H1 (cell line): ENCODE measurements at regions not wholly inside any gene's neighbourhood (a gene's known extent, or its start where the extent isn't known, plus 50 kb on each side); places are given as distances from the start of the nearest gene placed in this dataset.

Experiments
- CTCF ChIA-PET: fragments of 300-600 bp; sonication (Branson Sonifier 250); formaldehyde crosslinking; loops from one replicate; lab custom pipeline; 2021; ENCODE audit not compliant: partially characterized antibody; lab: Charles Lee
- POLR2A ChIA-PET: fragments of 300-600 bp; sonication (Branson Sonifier 250); formaldehyde crosslinking; loops from one replicate; lab custom pipeline; 2021; ENCODE audit warnings: inconsistent platforms; ENCODE audit not compliant: partially characterized antibody; lab: Charles Lee
- DNase-seq, 2 experiments: peaks; one replicate each; pipeline versions ENCODE4 v3.0.0 to v3.0.0-alpha.2; 2010 to 2022; ENCODE audit warnings: low spot score in 2 of 2, low read depth in 1 of 2, mixed read lengths in 1 of 2
- FAIRE-seq: peaks from 2 replicates; lab custom pipeline; 2011; peaks lifted over from hg19 to GRCh38; lab: Jason Lieb, UNC
- H2AFZ ChIP-seq: 2 replicates; pipeline ENCODE4 v1.8.1; 2012; ENCODE audit warnings: low read length, inconsistent platforms
- H2AK5ac ChIP-seq: 2 replicates; pipeline ENCODE4 v1.6.1; 2013; ENCODE audit warnings: low read depth, low read length
- H2BK120ac ChIP-seq: replicated peaks from 2 replicates; pipeline ENCODE3; 2013; ENCODE audit warnings: low read depth, low read length, inconsistent platforms
- H2BK12ac ChIP-seq: 2 replicates; pipeline ENCODE4 v1.6.1; 2013; ENCODE audit warnings: low read depth, low read length
- H2BK15ac ChIP-seq: 2 replicates; pipeline ENCODE4 v1.6.1; 2013; ENCODE audit warnings: low read length
- H2BK20ac ChIP-seq: 2 replicates; pipeline ENCODE4 v1.6.1; 2013; ENCODE audit warnings: low read length
- H2BK5ac ChIP-seq: 2 replicates; pipeline ENCODE4 v1.6.1; 2013; ENCODE audit warnings: low read depth, low read length
- H3K14ac ChIP-seq: 2 replicates; pipeline ENCODE4 v1.6.1; 2013; ENCODE audit warnings: inconsistent platforms; ENCODE audit not compliant: insufficient read length
- H3K18ac ChIP-seq: 2 replicates; pipeline ENCODE4 v1.6.1; 2013; ENCODE audit warnings: low read length; ENCODE audit errors: extremely low read depth
- H3K23ac ChIP-seq: 2 replicates; pipeline ENCODE4 v1.6.1; 2013; ENCODE audit warnings: inconsistent platforms; ENCODE audit not compliant: insufficient read length
- H3K23me2 ChIP-seq: 2 replicates; pipeline ENCODE4 v1.6.1; 2013; ENCODE audit warnings: low read depth, low read length
- H3K27ac ChIP-seq: 2 replicates; pipeline ENCODE4 v1.6.1; 2011; ENCODE audit warnings: low read depth, low read length, inconsistent platforms
- H3K27me3 ChIP-seq, 4 experiments: replicated peaks in 1 of 4; 1 replicate in 1 of 4; 2 replicates in 3 of 4; pipeline versions ENCODE4 v1.6.1 to v1.8.1; 2011 to 2013; ENCODE audit warnings: low read length in 3 of 4, mild to moderate bottlenecking in 3 of 4, inconsistent platforms in 2 of 4, mixed read lengths in 2 of 4, moderate library complexity in 1 of 4; ENCODE audit not compliant: control insufficient read depth in 3 of 4, insufficient read depth in 3 of 4; ENCODE audit errors: extremely low read depth in 1 of 4
- H3K36me3 ChIP-seq, 4 experiments: 2 replicates each; pipeline versions ENCODE4 v1.6.1 to v1.8.1; 2011 to 2013; ENCODE audit warnings: mild to moderate bottlenecking in 4 of 4, low read length in 3 of 4, moderate library complexity in 2 of 4, control low read depth in 1 of 4, inconsistent platforms in 1 of 4; ENCODE audit not compliant: insufficient read depth in 4 of 4, control insufficient read depth in 2 of 4
- H3K4ac ChIP-seq: replicated peaks from 2 replicates; pipeline ENCODE3; 2013; ENCODE audit warnings: low read length, low read depth, mixed read lengths, inconsistent platforms; ENCODE audit not compliant: insufficient read length
- H3K4me1 ChIP-seq, 4 experiments: replicated peaks in 1 of 4; 1 replicate in 1 of 4; 2 replicates in 3 of 4; pipeline versions ENCODE4 v1.6.1 to v1.8.1; 2011 to 2013; ENCODE audit warnings: low read length in 3 of 4, inconsistent platforms in 2 of 4, mixed read lengths in 1 of 4; ENCODE audit not compliant: insufficient read depth in 4 of 4, control insufficient read depth in 3 of 4
- H3K4me2 ChIP-seq, 2 experiments: 2 replicates each; pipeline versions ENCODE4 v1.6.1 to v1.8.1; 2011 to 2013; ENCODE audit warnings: low read depth in 2 of 2, low read length in 2 of 2, control low read depth in 1 of 2, inconsistent platforms in 1 of 2, mild to moderate bottlenecking in 1 of 2; ENCODE audit not compliant: insufficient read depth in 1 of 2
- H3K4me3 ChIP-seq, 4 experiments: fragments of 200-600, 300-600 bp in 1 of 4; sonication (generic), shearing (Covaris generic), sonication (Bioruptor Twin) in 1 of 4; 2 replicates each; pipeline versions ENCODE4 v1.5.1 to v1.8.1; 2011 to 2016; ENCODE audit warnings: low read length in 4 of 4, low read depth in 3 of 4, control low read depth in 2 of 4, inconsistent platforms in 2 of 4, mild to moderate bottlenecking in 2 of 4, mixed read lengths in 1 of 4, moderate library complexity in 1 of 4; ENCODE audit not compliant: insufficient read depth in 2 of 4; ENCODE audit errors: extremely low read depth in 1 of 4
- H3K56ac ChIP-seq: replicated peaks from 2 replicates; pipeline ENCODE3; 2013; ENCODE audit warnings: low read depth, mild to moderate bottlenecking, mixed read lengths, low read length, inconsistent platforms; ENCODE audit not compliant: insufficient read length
- H3K79me1 ChIP-seq: 2 replicates; pipeline ENCODE4 v1.6.1; 2013; ENCODE audit warnings: low read depth, low read length, control low read depth
- H3K79me2 ChIP-seq, 2 experiments: 2 replicates each; pipeline versions ENCODE4 v1.6.1 to v1.8.1; 2012 to 2013; ENCODE audit warnings: low read length in 2 of 2, mild to moderate bottlenecking in 2 of 2, inconsistent platforms in 1 of 2; ENCODE audit not compliant: insufficient read depth in 2 of 2, control insufficient read depth in 1 of 2
- H3K9ac ChIP-seq, 4 experiments: replicated peaks in 1 of 4; 1 replicate in 1 of 4; 2 replicates in 3 of 4; pipeline versions ENCODE4 v1.6.1 to v1.8.1; 2011 to 2013; ENCODE audit warnings: low read depth in 3 of 4, low read length in 3 of 4, control low read depth in 2 of 4, mild to moderate bottlenecking in 2 of 4, moderate library complexity in 2 of 4, inconsistent platforms in 1 of 4; ENCODE audit errors: extremely low read depth in 1 of 4
- H3K9me3 ChIP-seq, 2 experiments: 2 replicates each; pipeline versions ENCODE4 v1.6.1 to v1.8.1; 2012 to 2013; ENCODE audit warnings: mild to moderate bottlenecking in 2 of 2, moderate library complexity in 2 of 2, control low read depth in 1 of 2, inconsistent platforms in 1 of 2, low read depth in 1 of 2, low read length in 1 of 2, mixed read lengths in 1 of 2; ENCODE audit not compliant: insufficient read depth in 2 of 2
- H4K20me1 ChIP-seq, 2 experiments: replicated peaks in 1 of 2; 2 replicates each; pipeline versions ENCODE3 to v1.8.1; 2011 to 2013; ENCODE audit warnings: inconsistent platforms in 2 of 2, low read length in 2 of 2, mild to moderate bottlenecking in 1 of 2; ENCODE audit not compliant: insufficient read depth in 2 of 2, control insufficient read depth in 1 of 2
- H4K5ac ChIP-seq: 2 replicates; pipeline ENCODE4 v1.6.1; 2013; ENCODE audit warnings: low read length, low read depth, mixed read lengths, inconsistent platforms; ENCODE audit not compliant: insufficient read length
- H4K8ac ChIP-seq: 2 replicates; pipeline ENCODE4 v1.8.0; 2013; ENCODE audit warnings: mild to moderate bottlenecking, moderate library complexity, low read length, inconsistent platforms; ENCODE audit not compliant: insufficient read depth; ENCODE audit errors: extremely low read depth
- H4K91ac ChIP-seq: replicated peaks from 2 replicates; pipeline ENCODE3; 2013; ENCODE audit warnings: low read length, mixed read lengths, inconsistent platforms; ENCODE audit not compliant: insufficient read length
- ATF2 ChIP-seq: IDR thresholded peaks from 2 replicates; pipeline ENCODE4 v1.6.1; 2012; ENCODE audit warnings: low read length, inconsistent platforms
- BACH1 ChIP-seq: IDR thresholded peaks from 2 replicates; pipeline ENCODE4 v1.6.1; 2012; ENCODE audit warnings: low read length, improper control_type of control experiment
- BCL11A ChIP-seq, 2 experiments: IDR thresholded peaks; one replicate each; pipeline ENCODE4 v1.6.1; 2011; ENCODE audit warnings: low read depth in 2 of 2, low read length in 2 of 2, mild to moderate bottlenecking in 2 of 2
- CREB1 ChIP-seq: IDR thresholded peaks from 2 replicates; pipeline ENCODE4 v1.6.1; 2012; ENCODE audit warnings: inconsistent platforms
- EP300 ChIP-seq, 2 experiments: IDR thresholded peaks; 1 replicate in 1 of 2; 2 replicates in 1 of 2; pipeline ENCODE4 v1.6.1; 2011 to 2012; ENCODE audit warnings: low read depth in 2 of 2, low read length in 2 of 2, mild to moderate bottlenecking in 2 of 2, borderline replicate concordance in 1 of 2, inconsistent platforms in 1 of 2, moderate library complexity in 1 of 2
- MAFK ChIP-seq: IDR thresholded peaks from 2 replicates; pipeline ENCODE4 v1.6.1; 2012; ENCODE audit warnings: low read depth, mild to moderate bottlenecking, improper control_type of control experiment, low read length
- SIX5 ChIP-seq: IDR thresholded peaks from 2 replicates; pipeline ENCODE4 v1.6.1; 2011; ENCODE audit warnings: mild to moderate bottlenecking, low read depth, low read length
- SP1 ChIP-seq: IDR thresholded peaks from 2 replicates; pipeline ENCODE4 v1.6.1; 2011; ENCODE audit warnings: low read depth, low read length
- TAF1 ChIP-seq: IDR thresholded peaks from 2 replicates; pipeline ENCODE4 v1.6.1; 2011; ENCODE audit warnings: mild to moderate bottlenecking, low read depth, low read length
- TAF7 ChIP-seq: optimal IDR thresholded peaks from 2 replicates; pipeline ENCODE3; 2011; ENCODE audit warnings: low read depth, mild to moderate bottlenecking, inconsistent platforms, low read length, moderate library complexity, borderline replicate concordance
- TBP ChIP-seq: IDR thresholded peaks from 2 replicates; pipeline ENCODE4 v1.6.1; 2011; ENCODE audit warnings: low read depth, low read length, improper control_type of control experiment
- TCF12 ChIP-seq: IDR thresholded peaks from 2 replicates; pipeline ENCODE4 v1.6.1; 2011; ENCODE audit warnings: low read depth, mild to moderate bottlenecking, low read length
- WGBS, 2 experiments: shearing (Covaris generic) in 1 of 2; methylation state at CpG; one replicate each; pipeline versions ENCODE4 v1.1.6 to v1.1.7; 2013 to 2015; ENCODE audit warnings: low lambda C conversion rate in 2 of 2, mixed read lengths in 2 of 2, inconsistent platforms in 1 of 2, low coverage in 1 of 2, missing lambda C conversion rate in 1 of 2; ENCODE audit not compliant: insufficient replicate concordance in 2 of 2, insufficient coverage in 1 of 2, insufficient read length in 1 of 2; ENCODE audit errors: extremely low coverage in 1 of 2, missing lambda C conversion rate in 1 of 2; 5-methylcytosine and 5-hydroxymethylcytosine counted together

GRCh38 chr12:92539110-92539749 lies 163.6 kb upstream of the PLEKHG7 start:
- no peak overlapping the region for H3K4me3 ChIP-seq
- H3K14ac ChIP-seq, result no peak overlapping the region
- FAIRE-seq, result no peak
- no peak overlapping the region for H3K27ac ChIP-seq
- H2BK5ac ChIP-seq, result no peak overlapping the region
- no peak overlapping the region for H2BK20ac ChIP-seq
- no peak overlapping the region for H4K91ac ChIP-seq
- ChIA-PET CTCF (interaction anchor here (0.6 kb wide), 1 partner anchor 1157 kb away, joined by 3 read pairs; no protein-coding TSS in a partner anchor), POLR2A (no interaction called here)
- WGBS, 2 experiments, result 91% methylated on average over 5 of the region's 5 CpGs; no CpG with 5 or more reads in 1 of the 2 experiments
- no peak overlapping the region for H4K5ac ChIP-seq
- no peak overlapping the region for H2AFZ ChIP-seq
- no peak overlapping the region for H2BK15ac ChIP-seq
- no peak overlapping the region for H3K4ac ChIP-seq
- no peaks in the 10 kb centered on the region for H3K27me3 ChIP-seq
- H3K56ac ChIP-seq, result no peak overlapping the region
- no peaks in the 10 kb centered on the region for H3K36me3 ChIP-seq
- H3K4me2 ChIP-seq, result no peak overlapping the region
- DNase-seq, result no peak
- no peak overlapping the region for H3K18ac ChIP-seq
- peaks cover 2 to 6% (median 3%) of the 10 kb centered on the region in 4 experiments; a peak in 5 of 7 replicates for H3K4me1 ChIP-seq
- H4K8ac ChIP-seq, result no peak overlapping the region
- H3K23ac ChIP-seq, result no peak overlapping the region
- H3K9ac ChIP-seq, result no peak overlapping the region
- no peaks in the 10 kb centered on the region for H3K79me2 ChIP-seq
- no peaks in the 10 kb centered on the region for H3K9me3 ChIP-seq
- H3K79me1 ChIP-seq, result no peaks in the 10 kb centered on the region
- no peak overlapping the region for H2AK5ac ChIP-seq
- H2BK120ac ChIP-seq, result no peak overlapping the region
- H4K20me1 ChIP-seq, result no peaks in the 10 kb centered on the region
- no peak overlapping the region for H2BK12ac ChIP-seq
- H3K23me2 ChIP-seq, result no peaks in the 10 kb centered on the region
- TF ChIP-seq TBP, result no peak
- TF ChIP-seq TAF1, result no peak
- no peak for TF ChIP-seq ATF2
- no peak for TF ChIP-seq SP1
- TF ChIP-seq TAF7, result no peak
- TF ChIP-seq EP300 (IDR thresholded peaks at IDR 0.05; ENCODE audit: borderline replicate concordance in 1 of 2, low read depth in 2 of 2, low read length in 2 of 2), result no peak
- TF ChIP-seq BACH1, result no peak
- TF ChIP-seq BCL11A (IDR thresholded peaks at IDR 0.05; ENCODE audit: low read depth in 2 of 2, low read length in 2 of 2), result no peak
- no peak for TF ChIP-seq SIX5
- TF ChIP-seq CREB1, result no peak
- TF ChIP-seq TCF12, result no peak
- TF ChIP-seq MAFK, result no peak
